ENCODE measurements at regions not wholly inside any gene's neighbourhood (a gene's known extent, or its start where the extent isn't known, plus 50 kb on each side); places are given as distances from the start of the nearest gene placed in this dataset.

GRCh38 chr15:31272558-31273257 lies 53.9 kb upstream of the KLF13 start:
- ATAC-seq (replicated peaks in 6 of 8), result no peak
- no peak overlapping the region for H3K4me3 ChIP-seq
- in situ Hi-C loops (cut with MboI; ENCODE audit: low pct_unique_long_range_greater_than_20kb in 2 of 9, low sequenced_read_pairs in 9 of 9, unreplicated experiment in 9 of 9), result no loop called here
- WGBS, 10 experiments, result 60 to 100% (median 88%) methylated on average over 1 to 7 of the region's 14 CpGs; no CpG with 5 or more reads in 2 of the 10 experiments
- H3K27ac ChIP-seq, result no peak overlapping the region
- peaks cover 6 to 15% of the 10 kb centered on the region in 2 donors for H3K4me1 ChIP-seq (replicated peaks in 1 of 2)

- ATAC-seq (replicated peaks in 6 of 8), result no peak
- in situ Hi-C loops (cut with MboI; ENCODE audit: low pct_unique_long_range_greater_than_20kb in 2 of 9, low sequenced_read_pairs in 9 of 9, unreplicated experiment in 9 of 9), result no loop called here
- no peak overlapping the region for H3K4me3 ChIP-seq
- peaks cover 6 to 15% of the 10 kb centered on the region in 2 donors for H3K4me1 ChIP-seq (replicated peaks in 1 of 2)
- 70 to 100% (median 77%) methylated on average over 2 to 14 of the region's 20 CpGs; no CpG with 5 or more reads in 4 of the 10 experiments for WGBS, 10 experiments
- no peak overlapping the region for H3K27ac ChIP-seq
Observed at GRCh38 chr15:31273258-31273941, 53.2 kb upstream of the KLF13 start.

DNA sequence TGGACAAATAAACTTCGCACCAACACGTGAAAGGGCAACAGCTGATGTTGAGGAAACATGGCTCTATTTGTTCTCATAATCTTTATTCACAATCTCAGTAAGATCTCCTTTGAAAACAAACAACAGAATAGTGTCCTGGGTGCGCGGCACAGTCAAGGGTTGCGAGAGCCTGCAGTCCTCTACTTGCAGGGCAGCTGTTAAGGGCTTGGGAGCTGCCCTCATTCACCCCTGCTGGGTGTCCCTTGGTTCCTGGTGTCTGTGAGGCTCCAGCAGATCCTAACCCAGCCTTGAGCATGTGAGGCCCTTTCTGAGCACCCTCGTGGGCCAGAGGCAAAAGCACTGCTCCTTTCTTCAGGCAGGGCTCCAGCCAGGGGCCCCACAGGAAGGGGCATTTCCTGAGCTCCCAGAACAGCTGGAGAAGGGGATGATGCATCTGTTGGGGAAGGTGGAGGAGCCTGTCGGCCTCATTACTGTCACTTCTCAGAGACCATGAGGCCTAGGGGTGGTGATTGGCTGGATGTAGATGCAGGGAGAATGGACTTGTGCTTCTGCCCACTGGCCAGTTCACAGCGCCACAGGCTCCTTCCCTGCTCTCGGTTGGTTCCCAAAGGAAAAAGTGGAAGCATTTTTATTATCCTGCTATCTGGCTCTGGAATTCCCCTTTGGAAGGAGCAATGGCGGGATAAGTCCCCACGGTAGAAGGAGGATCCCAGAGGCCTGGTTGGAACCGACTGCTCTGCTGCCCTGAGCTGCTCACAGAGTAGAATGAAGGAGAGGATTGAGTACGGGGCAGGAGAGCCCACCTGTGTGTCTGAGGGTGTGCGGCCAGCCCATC lies 51.9 kb upstream of the KLF13 start:
- in situ Hi-C loops (cut with MboI; ENCODE audit: low pct_unique_long_range_greater_than_20kb in 2 of 9, low sequenced_read_pairs in 9 of 9, unreplicated experiment in 9 of 9), result no loop called here

DNA sequence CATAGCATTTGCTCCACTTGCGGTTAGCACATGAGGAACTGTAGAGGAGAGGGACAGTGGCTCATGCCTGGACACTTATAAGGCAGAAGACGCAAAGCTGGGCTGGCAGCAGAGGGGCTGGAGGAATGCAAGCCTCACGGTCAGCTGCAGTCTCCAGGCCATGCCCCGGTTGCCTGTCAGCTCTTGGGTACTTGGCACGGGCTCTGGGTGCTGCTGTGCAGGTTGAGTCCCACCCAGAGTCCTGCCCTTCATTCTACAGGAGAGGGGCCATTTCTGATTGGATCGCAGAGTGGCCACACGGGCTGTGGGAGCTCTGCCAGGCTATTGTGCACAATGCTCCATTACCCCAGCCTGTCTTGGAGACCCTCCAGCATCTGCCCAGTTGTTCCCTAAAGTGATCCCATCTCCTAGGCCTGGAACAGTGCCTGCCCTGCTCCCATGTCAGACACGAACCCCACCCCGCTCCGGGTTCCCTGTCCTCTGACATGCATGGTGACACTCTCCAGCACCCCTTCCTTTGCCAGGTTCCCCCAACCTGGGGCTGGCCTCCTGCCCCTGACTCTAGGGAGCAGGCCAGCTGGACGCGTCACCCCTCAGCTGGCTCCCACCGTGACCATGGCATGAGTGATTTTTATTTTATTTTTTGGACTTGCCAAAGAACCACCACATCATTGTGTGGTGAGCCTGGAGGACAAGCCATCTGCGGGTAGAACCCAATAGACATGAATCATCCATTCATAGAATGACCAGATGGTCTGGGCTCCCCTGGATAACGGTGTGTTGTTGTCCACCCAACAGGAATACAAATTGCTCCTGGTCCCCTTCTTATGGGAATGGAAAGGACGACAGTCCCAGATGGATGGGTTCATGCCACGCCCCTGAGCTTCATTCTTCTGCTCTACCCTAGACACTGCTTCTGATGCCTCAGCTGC lies 51.0 kb upstream of the KLF13 start:
- no peak overlapping the region for H3K27ac ChIP-seq
- no peak overlapping the region for H3K4me3 ChIP-seq
- H3K4me1 ChIP-seq (replicated peaks in 1 of 2), result peaks cover 16 to 27% of the 10 kb centered on the region in 2 donors
- ATAC-seq (replicated peaks in 6 of 8), result peak in 3 of 8 experiments; percentile 14 to 25 (median 16)
- WGBS, 10 experiments, result 20 to 90% (median 73%) methylated on average over 1 to 6 of the region's 17 CpGs
- in situ Hi-C loops (cut with MboI; ENCODE audit: low pct_unique_long_range_greater_than_20kb in 2 of 9, low sequenced_read_pairs in 9 of 9, unreplicated experiment in 9 of 9), result no loop called here

More for the DNA sequence above, 51.9 kb upstream of the KLF13 start:
- ATAC-seq (replicated peaks in 6 of 8), result peak in 1 of 8 experiments; percentile 22
- no peak overlapping the region for H3K4me3 ChIP-seq
- peaks cover 8 to 18% of the 10 kb centered on the region in 2 donors for H3K4me1 ChIP-seq (replicated peaks in 1 of 2)
- H3K27ac ChIP-seq, result no peak overlapping the region
- WGBS, 10 experiments, result 60 to 100% (median 87%) methylated on average over 1 to 7 of the region's 14 CpGs; no CpG with 5 or more reads in 2 of the 10 experiments

DNA sequence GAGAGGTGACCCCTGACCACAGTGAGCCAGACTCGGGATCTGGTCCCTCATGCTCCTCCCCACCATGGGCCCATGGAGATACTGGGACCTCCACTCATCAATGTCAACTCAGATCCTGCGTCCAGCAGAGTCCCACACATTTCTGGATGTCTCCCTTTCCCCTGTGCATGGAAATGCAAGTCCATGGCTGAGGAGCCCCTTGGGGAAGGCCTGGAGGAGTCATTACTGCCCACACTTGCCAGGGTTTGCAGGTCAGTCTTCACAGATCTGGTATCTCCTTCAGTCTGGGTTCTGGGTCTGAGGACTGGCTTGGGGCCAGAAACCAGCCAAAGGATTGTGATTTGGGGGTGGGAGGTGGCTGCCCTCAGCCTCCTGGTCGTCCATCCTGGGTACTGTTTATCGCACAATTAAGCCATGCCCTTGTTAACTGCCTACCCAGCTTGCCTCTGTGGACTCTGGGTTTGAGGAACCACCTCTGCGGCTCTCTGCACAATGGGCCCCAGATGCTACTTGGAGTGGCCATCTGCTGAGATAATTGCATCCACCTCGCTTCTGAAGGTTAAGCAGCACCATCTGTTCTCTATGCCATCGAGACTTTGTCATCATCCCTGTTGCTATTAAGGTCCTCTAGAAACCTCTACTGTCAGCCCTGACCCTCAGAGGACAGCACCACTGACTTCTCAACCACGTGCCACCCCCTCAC lies 49.9 kb upstream of the KLF13 start:
- in situ Hi-C loops (cut with MboI; ENCODE audit: low pct_unique_long_range_greater_than_20kb in 2 of 9, low sequenced_read_pairs in 9 of 9, unreplicated experiment in 9 of 9), result no loop called here
- WGBS, 10 experiments, result 43 to 100% (median 63%) methylated on average over 1 to 6 of the region's 8 CpGs; no CpG with 5 or more reads in 3 of the 10 experiments
- Histone ChIP-seq H3K4me3 (no peak overlapping the region), H3K4me1 (replicated peaks in 1 of 2) (peaks cover 25 to 31% of the 10 kb centered on the region in 2 donors), H3K27ac (no peak overlapping the region)
- ATAC-seq (replicated peaks in 6 of 8), result no peak
